ENCODE measurements at regions not wholly inside any gene's neighbourhood (a gene's known extent, or its start where the extent isn't known, plus 50 kb on each side); places are given as distances from the start of the nearest gene placed in this dataset.
"Not testable (repeated sequence)": the region's sequence is repeated elsewhere in the genome, so short reads cannot be mapped to it uniquely, and the experiment has no call there.

GRCh38 chr5:161001604-161002003, 149.6 kb upstream of the ATP10B start:
- in situ Hi-C loops (cut with MboI) = no loop called here
- Histone ChIP-seq H3K9ac (ENCODE audit: control insufficient read depth, insufficient read depth, low read length) (no peak overlapping the region), H3K27ac (ENCODE audit: control insufficient read depth, insufficient read depth) (no peak overlapping the region), H2AFZ (ENCODE audit: control insufficient read depth, low read depth, low read length) (no peak overlapping the region), H3K79me2 (ENCODE audit: control insufficient read depth, insufficient read depth, low read length) (no peaks in the 10 kb centered on the region), H3K36me3 (ENCODE audit: control insufficient read depth in 2 of 2, insufficient read depth in 2 of 2, low read length in 1 of 2) (no peaks in the 10 kb centered on the region), H3K4me3 (no peak overlapping the region), H3K9me3 (replicated peaks; ENCODE audit: control insufficient read depth, insufficient read depth, low read length) (no peaks in the 10 kb centered on the region; the same call in 2 of the 3 replicates), H3K27me3 (replicated peaks in 1 of 2; ENCODE audit: control insufficient read depth in 2 of 2, insufficient read depth in 2 of 2, low read length in 1 of 2) (no peaks in the 10 kb centered on the region), H3K4me1 (ENCODE audit: control insufficient read depth, insufficient read depth, low read length) (no peaks in the 10 kb centered on the region), H3K4me2 (ENCODE audit: control insufficient read depth, insufficient read depth) (no peak overlapping the region), H4K20me1 (ENCODE audit: control insufficient read depth, insufficient read depth) (no peaks in the 10 kb centered on the region)
- ChIA-PET CTCF (no interaction called here), SMC1A (ENCODE audit: uncharacterized antibody, unreplicated experiment) (interaction anchor here (0.6 kb wide), 1 partner anchor 1417 kb away, joined by 3 read pairs; no protein-coding TSS in a partner anchor), POLR2A (no interaction called here), RAD21 (ENCODE audit: unreplicated experiment) (no interaction called here)
- TF ChIP-seq POU2F2 (IDR thresholded peaks at IDR 0.05; ENCODE audit: borderline replicate concordance, low read depth, low read length) = peak; percentile 71; the same call in 1 of the 3 replicates
- no peak for TF ChIP-seq TBL1XR1 (IDR thresholded peaks at IDR 0.05; ENCODE audit: low read depth, low read length)
- FAIRE-seq = peak; percentile 70
- peak; percentile 72 for ATAC-seq
- DNase-seq (ENCODE audit: low read depth, low spot score) = peak; percentile 17
- intact Hi-C loops (cut with micrococcal nuclease; ENCODE audit: unreplicated experiment) = no loop called here
- 11% methylated on average over 1 of the region's 1 CpG for WGBS (ENCODE audit: insufficient coverage, insufficient replicate concordance, low lambda C conversion rate, missing lambda C conversion rate)
- no TSS peak for BruUV-seq (replicated peaks)

GRCh38 chr5:161001142-161001541, 149.1 kb upstream of the ATP10B start:
- BruUV-seq (replicated peaks); POLR2A ChIA-PET; CTCF ChIA-PET; RAD21 ChIA-PET (ENCODE audit: unreplicated experiment); H3K9me3 ChIP-seq (replicated peaks; ENCODE audit: control insufficient read depth, insufficient read depth, low read length); FAIRE-seq; in situ Hi-C loops (cut with MboI); H4K20me1 ChIP-seq (ENCODE audit: control insufficient read depth, insufficient read depth); H2AFZ ChIP-seq (ENCODE audit: control insufficient read depth, low read depth, low read length); H3K36me3 ChIP-seq (ENCODE audit: control insufficient read depth in 2 of 2, insufficient read depth in 2 of 2, low read length in 1 of 2); DNase-seq (ENCODE audit: low read depth, low spot score); H3K4me1 ChIP-seq (ENCODE audit: control insufficient read depth, insufficient read depth, low read length); intact Hi-C loops (cut with micrococcal nuclease; ENCODE audit: unreplicated experiment); H3K27ac ChIP-seq (ENCODE audit: control insufficient read depth, insufficient read depth); H3K9ac ChIP-seq (ENCODE audit: control insufficient read depth, insufficient read depth, low read length); H3K27me3 ChIP-seq (replicated peaks in 1 of 2; ENCODE audit: control insufficient read depth in 2 of 2, insufficient read depth in 2 of 2, low read length in 1 of 2); H3K4me3 ChIP-seq; H3K4me2 ChIP-seq (ENCODE audit: control insufficient read depth, insufficient read depth); H3K79me2 ChIP-seq (ENCODE audit: control insufficient read depth, insufficient read depth, low read length): not testable (repeated sequence)
- 61% methylated on average over 1 of the region's 1 CpG for WGBS (ENCODE audit: insufficient coverage, insufficient replicate concordance, low lambda C conversion rate, missing lambda C conversion rate)
- ATAC-seq = peak; percentile 73
- TF ChIP-seq SPI1 (IDR thresholded peaks at IDR 0.05; ENCODE audit: borderline replicate concordance, insufficient read depth, low read depth, low read length) (peak; percentile 44; the same call in 1 of the 2 replicates), MTA2 (IDR thresholded peaks at IDR 0.05; ENCODE audit: low read depth) (peak; percentile 21; the same call in 1 of the 2 replicates)
- SMC1A ChIA-PET (ENCODE audit: uncharacterized antibody, unreplicated experiment) = interaction anchor here (0.6 kb wide), 1 partner anchor 1416 kb away, joined by 3 read pairs; no protein-coding TSS in a partner anchor

Measured in GM12878 (cell line).